GM13976 (cell line): ENCODE measurements at regions not wholly inside any gene's neighbourhood (a gene's known extent, or its start where the extent isn't known, plus 50 kb on each side); places are given as distances from the start of the nearest gene placed in this dataset.
A peak's percentile ranks its signal among the peaks of the same experiment; 100 is the strongest.
"Not testable (repeated sequence)": the region's sequence is repeated elsewhere in the genome, so short reads cannot be mapped to it uniquely, and the experiment has no call there.

ENCODE experiments used
- DNase-seq: peaks from one replicate; pipeline ENCODE4 v3.0.0; 2012; ENCODE audit warnings: low spot score
- in situ Hi-C: fragments of 300-500 bp; cut with MboI; formaldehyde crosslinking; loops from one replicate; pipeline ENCODE4 v1.12.0; 2022; ENCODE audit warnings: low sequenced_read_pairs, mixed read lengths, inconsistent platforms; ENCODE audit not compliant: unreplicated experiment
- TF ChIP-seq, protein P1 (sequence below): IDR thresholded peaks from 2 replicates; pipeline ENCODE4 v1.5.1; 2012; ENCODE audit warnings: borderline replicate concordance, mild to moderate bottlenecking; ENCODE audit not compliant: insufficient read depth; ENCODE audit errors: extremely low read depth, missing control alignments, control extremely low read depth

DNA sequence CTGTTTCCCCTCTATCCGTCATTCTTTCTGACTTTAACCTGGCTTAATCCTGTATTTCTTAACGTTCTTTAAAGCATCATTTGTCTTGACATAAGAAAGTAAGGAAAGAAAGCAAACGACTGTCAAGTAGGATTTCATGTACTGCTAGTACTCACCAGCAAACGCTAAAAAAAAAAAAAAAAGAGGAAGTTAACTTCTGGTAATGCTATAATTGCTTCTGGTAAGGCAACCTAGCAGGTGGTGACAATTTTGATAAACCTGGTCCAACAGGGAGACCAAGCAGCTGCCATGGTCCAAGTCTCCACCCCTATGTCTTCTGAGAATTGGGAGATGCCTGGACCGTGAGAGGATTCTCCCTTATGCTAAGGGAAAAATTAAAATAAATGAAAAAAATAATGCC, 306.6 kb downstream of the DAD1 start:
- TF ChIP-seq, protein P1, sequence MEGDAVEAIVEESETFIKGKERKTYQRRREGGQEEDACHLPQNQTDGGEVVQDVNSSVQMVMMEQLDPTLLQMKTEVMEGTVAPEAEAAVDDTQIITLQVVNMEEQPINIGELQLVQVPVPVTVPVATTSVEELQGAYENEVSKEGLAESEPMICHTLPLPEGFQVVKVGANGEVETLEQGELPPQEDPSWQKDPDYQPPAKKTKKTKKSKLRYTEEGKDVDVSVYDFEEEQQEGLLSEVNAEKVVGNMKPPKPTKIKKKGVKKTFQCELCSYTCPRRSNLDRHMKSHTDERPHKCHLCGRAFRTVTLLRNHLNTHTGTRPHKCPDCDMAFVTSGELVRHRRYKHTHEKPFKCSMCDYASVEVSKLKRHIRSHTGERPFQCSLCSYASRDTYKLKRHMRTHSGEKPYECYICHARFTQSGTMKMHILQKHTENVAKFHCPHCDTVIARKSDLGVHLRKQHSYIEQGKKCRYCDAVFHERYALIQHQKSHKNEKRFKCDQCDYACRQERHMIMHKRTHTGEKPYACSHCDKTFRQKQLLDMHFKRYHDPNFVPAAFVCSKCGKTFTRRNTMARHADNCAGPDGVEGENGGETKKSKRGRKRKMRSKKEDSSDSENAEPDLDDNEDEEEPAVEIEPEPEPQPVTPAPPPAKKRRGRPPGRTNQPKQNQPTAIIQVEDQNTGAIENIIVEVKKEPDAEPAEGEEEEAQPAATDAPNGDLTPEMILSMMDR, result no peak
- in situ Hi-C loops, result no loop called here
- peak; percentile 24 for DNase-seq

DNA sequence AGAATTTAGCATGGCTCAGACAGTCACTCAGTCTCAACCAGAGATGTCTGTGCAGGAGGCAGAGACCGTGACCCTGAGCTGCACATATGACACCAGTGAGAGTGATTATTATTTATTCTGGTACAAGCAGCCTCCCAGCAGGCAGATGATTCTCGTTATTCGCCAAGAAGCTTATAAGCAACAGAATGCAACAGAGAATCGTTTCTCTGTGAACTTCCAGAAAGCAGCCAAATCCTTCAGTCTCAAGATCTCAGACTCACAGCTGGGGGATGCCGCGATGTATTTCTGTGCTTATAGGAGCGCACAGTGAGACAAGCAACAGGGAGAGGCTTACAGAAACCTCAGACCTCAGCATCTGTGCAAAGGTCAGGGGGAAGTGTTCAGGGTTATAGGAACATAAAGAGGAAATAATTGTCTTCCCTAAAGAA, 307.6 kb downstream of the DAD1 start:
- in situ Hi-C loops, DNase-seq: not testable (repeated sequence)

DNA sequence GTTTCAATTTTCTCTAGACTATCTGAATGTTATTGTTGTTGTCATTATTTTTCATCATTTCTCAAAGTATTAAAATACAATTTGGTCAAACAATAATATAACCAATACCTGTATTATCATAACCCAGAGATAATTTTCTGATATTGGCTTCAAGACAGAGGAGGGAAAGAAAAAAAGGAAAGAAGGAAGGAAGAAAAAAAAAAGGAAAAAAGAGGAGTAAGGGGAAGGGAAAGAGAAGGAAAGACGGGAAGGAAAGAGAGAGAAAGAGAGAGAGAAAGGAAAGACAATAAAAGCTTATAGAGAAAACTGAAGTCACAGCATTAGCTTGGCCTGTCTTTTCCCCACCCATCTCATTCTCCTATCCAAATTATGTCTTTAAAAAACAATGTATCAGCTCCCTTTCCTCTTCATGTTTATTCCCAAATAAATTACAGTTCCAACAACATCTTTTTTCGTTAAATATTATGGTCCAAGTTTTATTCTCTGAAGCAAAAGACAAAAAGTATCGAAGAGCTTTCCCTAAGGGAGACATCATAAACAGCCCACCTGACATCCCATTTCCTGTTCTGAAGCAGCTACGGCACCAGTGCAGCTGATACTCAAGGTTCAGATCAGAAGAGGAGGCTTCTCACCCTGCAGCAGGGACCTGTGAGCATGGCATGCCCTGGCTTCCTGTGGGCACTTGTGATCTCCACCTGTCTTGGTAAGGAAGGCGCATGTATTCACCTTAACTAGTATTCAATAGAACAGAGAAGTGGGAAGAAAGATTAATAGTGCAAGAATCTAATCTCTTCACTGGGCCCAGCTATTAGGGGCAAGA, 308.3 kb downstream of the DAD1 start:
- in situ Hi-C loops, result no loop called here
- DNase-seq, result no peak
- TF ChIP-seq, protein P1, result no peak

DNA sequence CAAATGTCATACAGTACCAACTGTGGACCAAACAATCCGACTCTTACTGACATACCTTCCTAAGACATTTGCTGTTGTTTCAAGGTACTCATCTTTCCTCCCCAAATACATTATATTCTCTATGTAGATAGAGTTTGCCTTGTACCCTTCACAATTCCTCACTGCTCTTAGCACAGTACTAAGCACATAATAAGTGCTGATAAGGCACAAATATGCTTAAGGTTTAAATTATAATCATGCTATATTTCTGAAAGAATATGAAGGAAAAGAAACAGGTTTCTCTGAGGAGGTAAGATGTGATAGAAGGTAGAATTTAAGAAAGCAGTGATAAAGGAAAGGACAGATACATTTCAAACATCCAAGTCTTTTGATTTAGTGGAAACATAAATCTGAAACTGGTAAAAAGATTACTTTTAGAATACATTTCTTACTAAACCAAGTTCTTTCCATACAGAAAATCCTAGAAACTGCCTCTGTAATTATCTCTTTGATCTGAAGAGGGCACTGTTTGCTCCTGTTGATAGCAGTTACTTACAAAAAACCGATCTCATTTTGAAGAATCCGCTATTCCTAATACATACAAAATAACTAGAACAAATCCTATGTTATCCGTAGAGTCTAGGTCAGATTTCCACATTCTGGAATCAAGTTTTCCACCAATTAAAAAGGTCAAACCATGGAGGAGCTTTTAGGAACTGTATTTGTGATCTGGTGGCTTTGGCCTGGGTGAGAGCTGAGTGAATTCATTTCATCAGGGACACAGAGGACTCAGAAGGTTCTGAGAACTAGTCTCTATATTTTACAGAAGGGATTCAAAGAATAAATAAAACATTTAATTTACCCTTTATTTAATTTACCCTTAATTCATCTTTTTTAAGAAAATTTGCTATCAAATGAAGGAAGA, 311.9 kb downstream of the DAD1 start:
- in situ Hi-C loops, result no loop called here
- DNase-seq, result no peak
- TF ChIP-seq, protein P1, result peak; percentile 17

DNA sequence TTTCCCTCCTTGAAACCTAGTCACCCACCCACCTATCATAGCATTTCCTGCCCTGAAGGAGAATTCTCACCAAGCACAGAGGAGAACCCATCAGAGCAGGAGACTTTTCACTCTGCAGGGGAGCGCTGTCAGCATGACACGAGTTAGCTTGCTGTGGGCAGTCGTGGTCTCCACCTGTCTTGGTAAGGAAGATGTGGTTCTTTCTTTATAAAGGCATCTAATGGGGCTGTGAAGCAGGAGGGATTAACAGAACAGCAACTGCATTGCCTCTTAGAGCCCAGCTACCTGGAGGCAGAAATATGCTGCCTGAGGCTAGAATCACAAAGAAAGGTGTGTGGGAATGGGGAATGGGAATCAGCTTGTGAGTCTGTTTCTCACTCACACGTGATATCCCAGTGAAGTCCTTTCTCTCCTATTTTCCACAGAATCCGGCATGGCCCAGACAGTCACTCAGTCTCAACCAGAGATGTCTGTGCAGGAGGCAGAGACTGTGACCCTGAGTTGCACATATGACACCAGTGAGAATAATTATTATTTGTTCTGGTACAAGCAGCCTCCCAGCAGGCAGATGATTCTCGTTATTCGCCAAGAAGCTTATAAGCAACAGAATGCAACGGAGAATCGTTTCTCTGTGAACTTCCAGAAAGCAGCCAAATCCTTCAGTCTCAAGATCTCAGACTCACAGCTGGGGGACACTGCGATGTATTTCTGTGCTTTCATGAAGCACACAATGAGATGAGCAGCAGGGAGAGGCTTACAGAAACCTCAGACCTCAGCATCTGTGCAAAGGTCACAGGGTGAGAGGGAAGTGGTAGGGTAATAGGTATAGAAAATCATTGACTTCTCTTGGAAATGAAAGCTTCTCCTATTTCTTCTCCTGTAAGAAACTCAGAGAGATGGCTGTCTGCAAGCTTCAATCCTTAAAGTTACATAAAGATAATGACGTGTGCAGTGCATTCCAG, 316.9 kb downstream of the DAD1 start:
- no peak for DNase-seq
- TF ChIP-seq, protein P1, result no peak
- in situ Hi-C loops, result no loop called here

DNA sequence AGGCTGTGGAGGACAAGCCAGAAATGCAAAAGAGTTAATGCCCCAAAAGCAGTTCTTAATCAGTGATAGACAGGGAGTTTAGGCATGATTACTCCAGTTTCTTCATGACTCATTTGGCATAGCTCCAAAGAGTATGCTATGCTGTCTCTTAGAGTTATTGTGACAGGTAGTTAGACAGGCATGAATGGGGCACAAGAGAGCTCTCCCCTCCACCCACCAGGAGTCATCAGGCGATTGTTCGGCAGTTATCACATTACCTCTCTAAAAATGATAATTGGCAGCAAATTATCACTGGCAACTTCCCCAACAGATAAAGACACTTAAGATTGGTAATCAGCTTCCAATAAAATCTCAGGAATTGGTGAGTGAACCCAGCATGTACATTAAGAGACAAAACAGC, 320.1 kb downstream of the DAD1 start:
- TF ChIP-seq, protein P1, result no peak
- DNase-seq, result no peak
- in situ Hi-C loops, result no loop called here
